Prostate gland (tissue), 2 donors: ENCODE measurements at regions not wholly inside any gene's neighbourhood (a gene's known extent, or its start where the extent isn't known, plus 50 kb on each side); places are given as distances from the start of the nearest gene placed in this dataset.

ENCODE experiments used
- POLR2A ChIP-seq: fragments of 450-650 bp; IDR thresholded peaks from one replicate; pipeline ENCODE4 v1.6.1; 2016; ENCODE audit warnings: antibody characterized with exemption, mild to moderate bottlenecking
- POLR2AphosphoS5 ChIP-seq: sonication (generic); formaldehyde crosslinking; IDR thresholded peaks from one replicate; pipeline ENCODE4 v1.6.1; 2017; ENCODE audit warnings: antibody characterized with exemption
- TF ChIP-seq, protein P1 (sequence below), 4 experiments: fragments of 200-600 bp in 2 of 4; fragments of 450-650 bp in 2 of 4; sonication (generic) in 2 of 4; IDR thresholded peaks; 1 replicate in 3 of 4; 2 replicates in 1 of 4; pipeline ENCODE4 v1.5.1; 2016 to 2019; ENCODE audit warnings: antibody characterized with exemption in 4 of 4, mild to moderate bottlenecking in 2 of 4, moderate library complexity in 2 of 4

GRCh38 chr5:166671811-166672210, 1619.6 kb upstream of the WWC1 start:
- TF ChIP-seq, protein P1, sequence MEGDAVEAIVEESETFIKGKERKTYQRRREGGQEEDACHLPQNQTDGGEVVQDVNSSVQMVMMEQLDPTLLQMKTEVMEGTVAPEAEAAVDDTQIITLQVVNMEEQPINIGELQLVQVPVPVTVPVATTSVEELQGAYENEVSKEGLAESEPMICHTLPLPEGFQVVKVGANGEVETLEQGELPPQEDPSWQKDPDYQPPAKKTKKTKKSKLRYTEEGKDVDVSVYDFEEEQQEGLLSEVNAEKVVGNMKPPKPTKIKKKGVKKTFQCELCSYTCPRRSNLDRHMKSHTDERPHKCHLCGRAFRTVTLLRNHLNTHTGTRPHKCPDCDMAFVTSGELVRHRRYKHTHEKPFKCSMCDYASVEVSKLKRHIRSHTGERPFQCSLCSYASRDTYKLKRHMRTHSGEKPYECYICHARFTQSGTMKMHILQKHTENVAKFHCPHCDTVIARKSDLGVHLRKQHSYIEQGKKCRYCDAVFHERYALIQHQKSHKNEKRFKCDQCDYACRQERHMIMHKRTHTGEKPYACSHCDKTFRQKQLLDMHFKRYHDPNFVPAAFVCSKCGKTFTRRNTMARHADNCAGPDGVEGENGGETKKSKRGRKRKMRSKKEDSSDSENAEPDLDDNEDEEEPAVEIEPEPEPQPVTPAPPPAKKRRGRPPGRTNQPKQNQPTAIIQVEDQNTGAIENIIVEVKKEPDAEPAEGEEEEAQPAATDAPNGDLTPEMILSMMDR (IDR thresholded peaks at IDR 0.05) = no peak
- TF ChIP-seq POLR2A = no peak
- no peak for TF ChIP-seq POLR2AphosphoS5
